Coronary artery (tissue), 2 donors: ENCODE measurements at regions not wholly inside any gene's neighbourhood (a gene's known extent, or its start where the extent isn't known, plus 50 kb on each side); places are given as distances from the start of the nearest gene placed in this dataset.

Experiments used
- DNase-seq: peaks from one replicate; pipeline ENCODE4 v3.0.0-alpha.2; 2017; ENCODE audit warnings: low spot score
- H3K27ac ChIP-seq, 2 donors: fragments of 200-600 bp; sonication (generic); one replicate each; pipeline ENCODE4 v1.5.1; 2016 to 2019
- H3K4me3 ChIP-seq: fragments of 200-600 bp; sonication (generic); 2 replicates; pipeline ENCODE4 v1.5.1; 2016; ENCODE audit warnings: mild to moderate bottlenecking, moderate library complexity
- CTCF ChIP-seq: fragments of 200-600 bp; sonication (generic); IDR thresholded peaks from one replicate; pipeline ENCODE4 v1.5.1; 2019; ENCODE audit warnings: antibody characterized with exemption

- DNase-seq: no peak
- no peak for TF ChIP-seq CTCF
- no peak overlapping the region for H3K27ac ChIP-seq
- H3K4me3 ChIP-seq: no peak overlapping the region
These were observed 75.3 kb upstream of the NCAM1 start for GRCh38 chr11:112885744-112886433.

- no peak for TF ChIP-seq CTCF
- Histone ChIP-seq H3K4me3 (no peak overlapping the region), H3K27ac (no peak overlapping the region)
- no peak for DNase-seq
These were observed 74.5 kb upstream of the NCAM1 start for GRCh38 chr11:112886434-112887370.

- no peak for TF ChIP-seq CTCF
- Histone ChIP-seq H3K4me3 (no peak overlapping the region), H3K27ac (no peak overlapping the region)
- DNase-seq: no peak
These were observed 71.8 kb upstream of the NCAM1 start for GRCh38 chr11:112889446-112889845.

GRCh38 chr11:112899235-112900006 is 61.8 kb upstream of the NCAM1 start:
- H3K4me3 ChIP-seq: no peak overlapping the region
- no peak overlapping the region for H3K27ac ChIP-seq
- no peak for TF ChIP-seq CTCF
- no peak for DNase-seq

GRCh38 chr11:112901924-112902323 is 59.3 kb upstream of the NCAM1 start:
- no peak for TF ChIP-seq CTCF
- no peak overlapping the region for H3K4me3 ChIP-seq
- DNase-seq: no peak
- H3K27ac ChIP-seq: no peak overlapping the region

GRCh38 chr11:112902361-112903011 is 58.7 kb upstream of the NCAM1 start:
- TF ChIP-seq CTCF: no peak
- no peak overlapping the region for H3K27ac ChIP-seq
- DNase-seq: no peak
- no peak overlapping the region for H3K4me3 ChIP-seq
